ENCODE measurements at regions not wholly inside any gene's neighbourhood (a gene's known extent, or its start where the extent isn't known, plus 50 kb on each side); places are given as distances from the start of the nearest gene placed in this dataset.

GRCh38 chr3:26894443-26894842, 271.9 kb downstream of the LRRC3B start:
- H3K4me1 Mint-ChIP-seq (ENCODE audit: low read depth, unreplicated experiment) = no peaks in the 10 kb centered on the region
- no peak for FAIRE-seq

GRCh38 chr3:26915208-26915607, 292.6 kb downstream of the LRRC3B start:
- Histone ChIP-seq H3K9ac (ENCODE audit: low read length) (no peak overlapping the region), H3K4me1 (ENCODE audit: insufficient read depth, low read length) (no peaks in the 10 kb centered on the region), H4K20me1 (ENCODE audit: insufficient read depth, low read length) (no peaks in the 10 kb centered on the region), H3K4me2 (ENCODE audit: low read length) (no peak overlapping the region), H3K27ac (ENCODE audit: low read depth, low read length) (no peak overlapping the region), H3K36me3 (ENCODE audit: insufficient read depth, low read length) (no peaks in the 10 kb centered on the region), H3K79me2 (ENCODE audit: insufficient read depth, low read length) (no peaks in the 10 kb centered on the region), H3K4me3 (ENCODE audit: insufficient read depth, low read depth, low read length) (no peak overlapping the region), H3K27me3 (ENCODE audit: insufficient read depth, low read length) (no peaks in the 10 kb centered on the region), H2AFZ (ENCODE audit: low read depth, low read length) (no peak overlapping the region), H3K9me3 (ENCODE audit: insufficient read depth, low read depth, low read length) (no peaks in the 10 kb centered on the region)
- FAIRE-seq (no peak), DNase-seq (ENCODE audit: low read depth) (no peak)
- no peaks in the 10 kb centered on the region for H3K36me3 Mint-ChIP-seq (ENCODE audit: low read depth, unreplicated experiment)
- H3K27ac Mint-ChIP-seq (ENCODE audit: unreplicated experiment) = no peak overlapping the region
- TF ChIP-seq EZH2 (IDR thresholded peaks at IDR 0.05; ENCODE audit: insufficient read depth, low read length) = no peak
- no peaks in the 10 kb centered on the region for H3K9me3 Mint-ChIP-seq (ENCODE audit: unreplicated experiment)
- no peak overlapping the region for H3K4me3 Mint-ChIP-seq (ENCODE audit: unreplicated experiment)
- peaks cover 4% of the 10 kb centered on the region for H3K27me3 Mint-ChIP-seq (ENCODE audit: low read depth, unreplicated experiment)
- no peaks in the 10 kb centered on the region for H3K4me1 Mint-ChIP-seq (ENCODE audit: low read depth, unreplicated experiment)

More at GRCh38 chr3:26894443-26894842, 271.9 kb downstream of the LRRC3B start:
- H3K4me1 ChIP-seq (ENCODE audit: insufficient read depth, low read length) = no peaks in the 10 kb centered on the region
- H3K36me3 Mint-ChIP-seq (ENCODE audit: low read depth, unreplicated experiment) = no peaks in the 10 kb centered on the region
- no peak for DNase-seq (ENCODE audit: low read depth)
- H3K9me3 ChIP-seq (ENCODE audit: insufficient read depth, low read depth, low read length) = no peaks in the 10 kb centered on the region
- no peak overlapping the region for H3K4me3 Mint-ChIP-seq (ENCODE audit: unreplicated experiment)
- no peak overlapping the region for H3K4me2 ChIP-seq (ENCODE audit: low read length)
- H3K27me3 ChIP-seq (ENCODE audit: insufficient read depth, low read length) = no peaks in the 10 kb centered on the region
- H3K9ac ChIP-seq (ENCODE audit: low read length) = no peak overlapping the region
- H2AFZ ChIP-seq (ENCODE audit: low read depth, low read length) = no peak overlapping the region
- no peaks in the 10 kb centered on the region for H3K36me3 ChIP-seq (ENCODE audit: insufficient read depth, low read length)
- H4K20me1 ChIP-seq (ENCODE audit: insufficient read depth, low read length) = no peaks in the 10 kb centered on the region
- H3K27ac ChIP-seq (ENCODE audit: low read depth, low read length) = no peak overlapping the region
- H3K9me3 Mint-ChIP-seq (ENCODE audit: unreplicated experiment) = peaks cover 2% of the 10 kb centered on the region
- TF ChIP-seq EZH2 (IDR thresholded peaks at IDR 0.05; ENCODE audit: insufficient read depth, low read length) (no peak), CTCF (IDR thresholded peaks at IDR 0.05; ENCODE audit: insufficient read depth, low read depth, low read length) (no peak)
- H3K27me3 Mint-ChIP-seq (ENCODE audit: low read depth, unreplicated experiment) = no peaks in the 10 kb centered on the region
- H3K79me2 ChIP-seq (ENCODE audit: insufficient read depth, low read length) = no peaks in the 10 kb centered on the region
- H3K27ac Mint-ChIP-seq (ENCODE audit: unreplicated experiment) = no peak overlapping the region
- no peak overlapping the region for H3K4me3 ChIP-seq (ENCODE audit: insufficient read depth, low read depth, low read length)

DNA sequence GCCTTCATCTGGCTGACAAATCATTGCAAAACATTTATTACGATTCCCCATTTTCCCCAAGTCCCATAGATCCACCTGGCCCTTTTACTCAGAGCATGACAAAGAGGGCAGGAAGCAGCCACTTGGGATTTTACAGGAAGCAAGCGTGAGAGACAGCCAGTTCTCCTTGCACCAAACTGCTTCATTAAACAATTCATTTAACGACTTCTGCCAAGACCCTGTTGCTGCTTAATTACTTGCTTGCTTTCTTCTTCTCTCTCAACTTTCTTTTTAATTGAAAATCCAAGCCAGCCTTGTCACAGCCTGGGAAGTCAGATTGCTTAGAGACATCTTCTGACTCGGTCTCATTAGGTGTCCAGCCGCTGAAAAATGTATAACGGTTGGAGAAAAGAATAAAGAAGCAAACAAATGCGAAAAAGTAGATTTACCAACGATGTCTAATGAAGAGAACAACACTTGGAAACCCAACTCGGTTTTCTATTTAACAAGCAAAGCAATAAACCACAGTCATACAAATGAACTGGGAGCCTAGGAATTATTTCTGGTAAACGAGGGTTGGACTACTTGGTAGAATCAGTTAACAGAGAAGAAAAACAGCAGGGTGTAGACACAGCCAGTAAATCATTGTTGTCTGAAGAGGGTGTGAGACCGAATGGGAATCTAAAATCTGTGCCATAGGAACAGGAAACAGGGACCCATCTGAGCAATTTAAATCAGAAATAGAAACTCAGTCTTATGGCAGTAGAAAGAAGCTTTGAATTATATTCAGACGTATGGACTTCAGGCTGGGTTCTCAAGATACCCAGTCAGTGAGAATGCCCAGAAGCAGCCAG, 298.3 kb downstream of the LRRC3B start:
- no peaks in the 10 kb centered on the region for H3K4me1 ChIP-seq (ENCODE audit: insufficient read depth, low read length)
- FAIRE-seq = no peak

More for the DNA sequence above, 298.3 kb downstream of the LRRC3B start:
- Histone ChIP-seq H3K27me3 (ENCODE audit: insufficient read depth, low read length) (no peaks in the 10 kb centered on the region), H2AFZ (ENCODE audit: low read depth, low read length) (no peak overlapping the region), H3K36me3 (ENCODE audit: insufficient read depth, low read length) (no peaks in the 10 kb centered on the region), H4K20me1 (ENCODE audit: insufficient read depth, low read length) (no peaks in the 10 kb centered on the region), H3K9me3 (ENCODE audit: insufficient read depth, low read depth, low read length) (no peaks in the 10 kb centered on the region), H3K79me2 (ENCODE audit: insufficient read depth, low read length) (no peaks in the 10 kb centered on the region), H3K4me2 (ENCODE audit: low read length) (peak overlapping the region; percentile 8), H3K27ac (ENCODE audit: low read depth, low read length) (no peak overlapping the region), H3K4me3 (ENCODE audit: insufficient read depth, low read depth, low read length) (no peak overlapping the region), H3K9ac (ENCODE audit: low read length) (no peak overlapping the region)
- H3K36me3 Mint-ChIP-seq (ENCODE audit: low read depth, unreplicated experiment) = no peaks in the 10 kb centered on the region
- no peak overlapping the region for H3K4me3 Mint-ChIP-seq (ENCODE audit: unreplicated experiment)
- H3K27me3 Mint-ChIP-seq (ENCODE audit: low read depth, unreplicated experiment) = no peaks in the 10 kb centered on the region
- TF ChIP-seq CTCF (IDR thresholded peaks at IDR 0.05; ENCODE audit: insufficient read depth, low read depth, low read length) (no peak), EZH2 (IDR thresholded peaks at IDR 0.05; ENCODE audit: insufficient read depth, low read length) (no peak)
- no peak for DNase-seq (ENCODE audit: low read depth)
- no peak overlapping the region for H3K27ac Mint-ChIP-seq (ENCODE audit: unreplicated experiment)
- H3K4me1 Mint-ChIP-seq (ENCODE audit: low read depth, unreplicated experiment) = no peaks in the 10 kb centered on the region
- no peaks in the 10 kb centered on the region for H3K9me3 Mint-ChIP-seq (ENCODE audit: unreplicated experiment)
